ENCODE measurements at regions not wholly inside any gene's neighbourhood (a gene's known extent, or its start where the extent isn't known, plus 50 kb on each side); places are given as distances from the start of the nearest gene placed in this dataset.

GRCh38 chr5:5954275-5954598 is 424.1 kb downstream of the MED10 start:
- TF ChIP-seq EZH2 (IDR thresholded peaks at IDR 0.05; ENCODE audit: insufficient read depth, poor library complexity, severe bottlenecking): no peak
- TF ChIP-seq EZH2phosphoT487 (IDR thresholded peaks at IDR 0.05; ENCODE audit: insufficient read depth, low read depth): no peak
- no peaks in the 10 kb centered on the region for H3K9me3 ChIP-seq (ENCODE audit: low read depth)
- no peaks in the 10 kb centered on the region for H3K9me2 ChIP-seq (ENCODE audit: insufficient read depth)
- H3K4me3 ChIP-seq: no peak overlapping the region
- H3K4me2 ChIP-seq (ENCODE audit: unreplicated experiment): no peak overlapping the region
- no peak overlapping the region for H2AFZ ChIP-seq
- in situ Hi-C loops (cut with MboI): no loop called here
- H3K9ac ChIP-seq: no peak overlapping the region
- no peaks in the 10 kb centered on the region for H4K20me1 ChIP-seq (ENCODE audit: insufficient read depth)
- no peaks in the 10 kb centered on the region for H3K36me3 ChIP-seq (ENCODE audit: low read depth)
- H3K4me1 ChIP-seq (ENCODE audit: insufficient read depth): no peaks in the 10 kb centered on the region
- H3K79me2 ChIP-seq (ENCODE audit: insufficient read depth): no peaks in the 10 kb centered on the region
- no peaks in the 10 kb centered on the region for H3F3A ChIP-seq (ENCODE audit: insufficient read depth)
- H3K27me3 ChIP-seq (replicated peaks; ENCODE audit: insufficient read depth): no peaks in the 10 kb centered on the region
- WGBS, 2 experiments (ENCODE audit: low coverage in 1 of 2, low lambda C conversion rate in 2 of 2, missing lambda C conversion rate in 2 of 2): 32 to 38% methylated on average over 9 of the region's 9 CpGs
- DNase-seq: no peak
- H3K27ac ChIP-seq: no peak overlapping the region

- H3F3A ChIP-seq (ENCODE audit: insufficient read depth): no peaks in the 10 kb centered on the region
- DNase-seq: no peak
- H3K36me3 ChIP-seq (ENCODE audit: low read depth): no peaks in the 10 kb centered on the region
- H3K27ac ChIP-seq: no peak overlapping the region
- no peaks in the 10 kb centered on the region for H3K27me3 ChIP-seq (replicated peaks; ENCODE audit: insufficient read depth)
- H3K9me2 ChIP-seq (ENCODE audit: insufficient read depth): no peaks in the 10 kb centered on the region
- no peaks in the 10 kb centered on the region for H3K4me1 ChIP-seq (ENCODE audit: insufficient read depth)
- H4K20me1 ChIP-seq (ENCODE audit: insufficient read depth): no peaks in the 10 kb centered on the region
- no peak overlapping the region for H3K4me3 ChIP-seq
- H3K4me2 ChIP-seq (ENCODE audit: unreplicated experiment): no peak overlapping the region
- no peaks in the 10 kb centered on the region for H3K79me2 ChIP-seq (ENCODE audit: insufficient read depth)
- no peaks in the 10 kb centered on the region for H3K9me3 ChIP-seq (ENCODE audit: low read depth)
- no peak overlapping the region for H2AFZ ChIP-seq
- TF ChIP-seq EZH2phosphoT487 (IDR thresholded peaks at IDR 0.05; ENCODE audit: insufficient read depth, low read depth): no peak
- no peak for TF ChIP-seq EZH2 (IDR thresholded peaks at IDR 0.05; ENCODE audit: insufficient read depth, poor library complexity, severe bottlenecking)
- in situ Hi-C loops (cut with MboI): no loop called here
- 43 to 44% methylated on average over 12 of the region's 12 CpGs for WGBS, 2 experiments (ENCODE audit: low coverage in 1 of 2, low lambda C conversion rate in 2 of 2, missing lambda C conversion rate in 2 of 2)
- no peak overlapping the region for H3K9ac ChIP-seq
Observed at GRCh38 chr5:5953584-5954274, 424.6 kb downstream of the MED10 start.

- Histone ChIP-seq H3K9me2 (ENCODE audit: insufficient read depth) (no peaks in the 10 kb centered on the region), H3K27ac (no peak overlapping the region), H3K9ac (no peak overlapping the region), H3K4me1 (ENCODE audit: insufficient read depth) (no peaks in the 10 kb centered on the region), H2AFZ (no peak overlapping the region), H3K27me3 (replicated peaks; ENCODE audit: insufficient read depth) (no peaks in the 10 kb centered on the region), H3F3A (ENCODE audit: insufficient read depth) (no peaks in the 10 kb centered on the region), H3K4me2 (ENCODE audit: unreplicated experiment) (no peak overlapping the region), H3K36me3 (ENCODE audit: low read depth) (no peaks in the 10 kb centered on the region), H3K4me3 (no peak overlapping the region), H3K9me3 (ENCODE audit: low read depth) (no peaks in the 10 kb centered on the region), H4K20me1 (ENCODE audit: insufficient read depth) (no peaks in the 10 kb centered on the region), H3K79me2 (ENCODE audit: insufficient read depth) (no peaks in the 10 kb centered on the region)
- no peak for DNase-seq
- TF ChIP-seq EZH2phosphoT487 (IDR thresholded peaks at IDR 0.05; ENCODE audit: insufficient read depth, low read depth) (no peak), EZH2 (IDR thresholded peaks at IDR 0.05; ENCODE audit: insufficient read depth, poor library complexity, severe bottlenecking) (no peak)
- WGBS, 2 experiments (ENCODE audit: low coverage in 1 of 2, low lambda C conversion rate in 2 of 2, missing lambda C conversion rate in 2 of 2): 15 to 16% methylated on average over 3 of the region's 3 CpGs
- in situ Hi-C loops (cut with MboI): no loop called here
Observed at GRCh38 chr5:5951953-5952352, 426.4 kb downstream of the MED10 start.

- no peak overlapping the region for H3K27ac ChIP-seq
- in situ Hi-C loops (cut with MboI): no loop called here
- TF ChIP-seq EZH2 (IDR thresholded peaks at IDR 0.05; ENCODE audit: insufficient read depth, poor library complexity, severe bottlenecking) (no peak), EZH2phosphoT487 (IDR thresholded peaks at IDR 0.05; ENCODE audit: insufficient read depth, low read depth) (no peak)
Observed at GRCh38 chr5:5950658-5951057, 427.7 kb downstream of the MED10 start.

GRCh38 chr5:5941486-5941885 is 436.9 kb downstream of the MED10 start:
- H3F3A ChIP-seq (ENCODE audit: insufficient read depth): no peaks in the 10 kb centered on the region
- no peak overlapping the region for H3K4me2 ChIP-seq (ENCODE audit: unreplicated experiment)
- no peak overlapping the region for H3K27ac ChIP-seq
- H3K4me3 ChIP-seq: no peak overlapping the region
- H3K79me2 ChIP-seq (ENCODE audit: insufficient read depth): no peaks in the 10 kb centered on the region
- DNase-seq: no peak
- no peaks in the 10 kb centered on the region for H3K36me3 ChIP-seq (ENCODE audit: low read depth)
- H3K27me3 ChIP-seq (replicated peaks; ENCODE audit: insufficient read depth): no peaks in the 10 kb centered on the region
- H3K9me3 ChIP-seq (ENCODE audit: low read depth): no peaks in the 10 kb centered on the region
- TF ChIP-seq EZH2 (IDR thresholded peaks at IDR 0.05; ENCODE audit: insufficient read depth, poor library complexity, severe bottlenecking) (no peak), EZH2phosphoT487 (IDR thresholded peaks at IDR 0.05; ENCODE audit: insufficient read depth, low read depth) (no peak)
- H3K9me2 ChIP-seq (ENCODE audit: insufficient read depth): no peaks in the 10 kb centered on the region
- WGBS, 2 experiments (ENCODE audit: low coverage in 1 of 2, low lambda C conversion rate in 2 of 2, missing lambda C conversion rate in 2 of 2): 6 to 11% methylated on average over 5 of the region's 5 CpGs
- H3K4me1 ChIP-seq (ENCODE audit: insufficient read depth): no peaks in the 10 kb centered on the region
- H4K20me1 ChIP-seq (ENCODE audit: insufficient read depth): no peaks in the 10 kb centered on the region
- no peak overlapping the region for H3K9ac ChIP-seq
- in situ Hi-C loops (cut with MboI): no loop called here
- H2AFZ ChIP-seq: no peak overlapping the region

More at GRCh38 chr5:5950658-5951057, 427.7 kb downstream of the MED10 start:
- H3K4me3 ChIP-seq: no peak overlapping the region
- no peaks in the 10 kb centered on the region for H3K36me3 ChIP-seq (ENCODE audit: low read depth)
- H3K9me3 ChIP-seq (ENCODE audit: low read depth): no peaks in the 10 kb centered on the region
- no peaks in the 10 kb centered on the region for H3K79me2 ChIP-seq (ENCODE audit: insufficient read depth)
- H3K9ac ChIP-seq: no peak overlapping the region
- H3K27me3 ChIP-seq (replicated peaks; ENCODE audit: insufficient read depth): no peaks in the 10 kb centered on the region
- no peaks in the 10 kb centered on the region for H3F3A ChIP-seq (ENCODE audit: insufficient read depth)
- DNase-seq: no peak
- H4K20me1 ChIP-seq (ENCODE audit: insufficient read depth): no peaks in the 10 kb centered on the region
- H2AFZ ChIP-seq: no peak overlapping the region
- H3K4me2 ChIP-seq (ENCODE audit: unreplicated experiment): no peak overlapping the region
- 17 to 20% methylated on average over 5 of the region's 5 CpGs for WGBS, 2 experiments (ENCODE audit: low coverage in 1 of 2, low lambda C conversion rate in 2 of 2, missing lambda C conversion rate in 2 of 2)
- H3K9me2 ChIP-seq (ENCODE audit: insufficient read depth): no peaks in the 10 kb centered on the region
- no peaks in the 10 kb centered on the region for H3K4me1 ChIP-seq (ENCODE audit: insufficient read depth)

Measured in GM23248 (cell line).